Psoas muscle (tissue), 7 donors: ENCODE measurements at regions not wholly inside any gene's neighbourhood (a gene's known extent, or its start where the extent isn't known, plus 50 kb on each side); places are given as distances from the start of the nearest gene placed in this dataset.

Source experiments
- ATAC-seq, 4 donors: fragments of 200-7000 bp; cut with Tn5 transposase; one replicate each; pipeline ENCODE4 v1.9.1; 2020; ENCODE audit warnings: moderate library complexity in 3 of 4, mild to moderate bottlenecking in 2 of 4
- DNase-seq, 2 donors: peaks; one replicate each; pipeline ENCODE4 v3.0.0-alpha.2; 2020
- H3K27ac ChIP-seq: fragments of 200-600 bp; one replicate; pipeline ENCODE4 v1.8.0; 2022
- H3K27me3 ChIP-seq, 3 donors: fragments of 200-600 bp in 1 of 3; one replicate each; pipeline versions ENCODE4 v1.6.1 to v1.8.0; 2013 to 2022; ENCODE audit warnings: low read length in 2 of 3, mild to moderate bottlenecking in 2 of 3, moderate library complexity in 1 of 3; ENCODE audit not compliant: insufficient read depth in 3 of 3
- H3K36me3 ChIP-seq, 2 donors: fragments of 200-600 bp in 1 of 2; one replicate each; pipeline versions ENCODE4 v1.6.1 to v1.8.0; 2013 to 2022; ENCODE audit warnings: low read depth in 1 of 2, mild to moderate bottlenecking in 1 of 2, moderate library complexity in 1 of 2; ENCODE audit not compliant: insufficient read depth in 1 of 2
- H3K4me1 ChIP-seq: fragments of 200-600 bp; one replicate; pipeline ENCODE4 v1.8.0; 2022
- H3K4me3 ChIP-seq: fragments of 200-600 bp; one replicate; pipeline ENCODE4 v1.8.0; 2022; ENCODE audit warnings: mild to moderate bottlenecking
- H3K9me3 ChIP-seq: fragments of 200-600 bp; one replicate; pipeline ENCODE4 v1.8.0; 2022
- WGBS, 3 donors: extraction: QIAGEN DNeasy Blood & Tissue Kit; methylation state at CpG; one replicate each; pipeline versions ENCODE4 v1.1.6 to v1.1.7; 2013; 5-methylcytosine and 5-hydroxymethylcytosine counted together
- intact Hi-C, 2 donors: fragments of 100-400 bp; cut with DNase I; formaldehyde crosslinking; loops; one replicate each; pipeline versions ENCODE4 v1.11.0 to v1.14.2; 2022
- TF ChIP-seq, protein P1 (sequence below): fragments of 200-600 bp; IDR thresholded peaks from one replicate; pipeline ENCODE4 v1.8.0; 2022; ENCODE audit warnings: antibody characterized with exemption
- donor health status: healthy with polysubstance abuse.
- donor health status: DM: no; HTN: no; CAD: no; lungs with moderate emphysema.
- donor health status: Bipolar disorder and iron deficiency.
- donor health status: healthy.
- donor health status: DM: yes; HTN: yes; CAD: no.
- donor health status: DM: no; HTN: no; CAD: no.
- donor health status: DM: yes; HTN: yes; CAD: no.

GRCh38 chr17:79150035-79150733 is 75.6 kb downstream of the ENGASE start:
- Histone ChIP-seq H3K36me3 (no peaks in the 10 kb centered on the region), H3K27me3 (peaks cover 0 to 60% (median 5%) of the 10 kb centered on the region in 3 donors), H3K4me3 (no peak overlapping the region), H3K9me3 (no peaks in the 10 kb centered on the region), H3K4me1 (no peaks in the 10 kb centered on the region), H3K27ac (no peak overlapping the region)
- no peak for ATAC-seq
- DNase-seq, result no peak
- TF ChIP-seq, protein P1, sequence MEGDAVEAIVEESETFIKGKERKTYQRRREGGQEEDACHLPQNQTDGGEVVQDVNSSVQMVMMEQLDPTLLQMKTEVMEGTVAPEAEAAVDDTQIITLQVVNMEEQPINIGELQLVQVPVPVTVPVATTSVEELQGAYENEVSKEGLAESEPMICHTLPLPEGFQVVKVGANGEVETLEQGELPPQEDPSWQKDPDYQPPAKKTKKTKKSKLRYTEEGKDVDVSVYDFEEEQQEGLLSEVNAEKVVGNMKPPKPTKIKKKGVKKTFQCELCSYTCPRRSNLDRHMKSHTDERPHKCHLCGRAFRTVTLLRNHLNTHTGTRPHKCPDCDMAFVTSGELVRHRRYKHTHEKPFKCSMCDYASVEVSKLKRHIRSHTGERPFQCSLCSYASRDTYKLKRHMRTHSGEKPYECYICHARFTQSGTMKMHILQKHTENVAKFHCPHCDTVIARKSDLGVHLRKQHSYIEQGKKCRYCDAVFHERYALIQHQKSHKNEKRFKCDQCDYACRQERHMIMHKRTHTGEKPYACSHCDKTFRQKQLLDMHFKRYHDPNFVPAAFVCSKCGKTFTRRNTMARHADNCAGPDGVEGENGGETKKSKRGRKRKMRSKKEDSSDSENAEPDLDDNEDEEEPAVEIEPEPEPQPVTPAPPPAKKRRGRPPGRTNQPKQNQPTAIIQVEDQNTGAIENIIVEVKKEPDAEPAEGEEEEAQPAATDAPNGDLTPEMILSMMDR, result no peak
- 53 to 86% (median 57%) methylated on average over 12 to 14 of the region's 14 CpGs for WGBS, 3 donors
- intact Hi-C loops, result no loop called here

- Histone ChIP-seq H3K36me3 (no peaks in the 10 kb centered on the region), H3K4me3 (no peak overlapping the region), H3K27ac (no peak overlapping the region), H3K4me1 (no peaks in the 10 kb centered on the region), H3K27me3 (peaks cover 0 to 48% (median 6%) of the 10 kb centered on the region in 3 donors), H3K9me3 (no peaks in the 10 kb centered on the region)
- 73 to 85% (median 79%) methylated on average over 10 of the region's 10 CpGs for WGBS, 3 donors
- TF ChIP-seq, protein P1, result no peak
- ATAC-seq (no peak), DNase-seq (no peak)
- intact Hi-C loops, result no loop called here
Observed at GRCh38 chr17:79148584-79148983, 74.0 kb downstream of the ENGASE start.

DNA sequence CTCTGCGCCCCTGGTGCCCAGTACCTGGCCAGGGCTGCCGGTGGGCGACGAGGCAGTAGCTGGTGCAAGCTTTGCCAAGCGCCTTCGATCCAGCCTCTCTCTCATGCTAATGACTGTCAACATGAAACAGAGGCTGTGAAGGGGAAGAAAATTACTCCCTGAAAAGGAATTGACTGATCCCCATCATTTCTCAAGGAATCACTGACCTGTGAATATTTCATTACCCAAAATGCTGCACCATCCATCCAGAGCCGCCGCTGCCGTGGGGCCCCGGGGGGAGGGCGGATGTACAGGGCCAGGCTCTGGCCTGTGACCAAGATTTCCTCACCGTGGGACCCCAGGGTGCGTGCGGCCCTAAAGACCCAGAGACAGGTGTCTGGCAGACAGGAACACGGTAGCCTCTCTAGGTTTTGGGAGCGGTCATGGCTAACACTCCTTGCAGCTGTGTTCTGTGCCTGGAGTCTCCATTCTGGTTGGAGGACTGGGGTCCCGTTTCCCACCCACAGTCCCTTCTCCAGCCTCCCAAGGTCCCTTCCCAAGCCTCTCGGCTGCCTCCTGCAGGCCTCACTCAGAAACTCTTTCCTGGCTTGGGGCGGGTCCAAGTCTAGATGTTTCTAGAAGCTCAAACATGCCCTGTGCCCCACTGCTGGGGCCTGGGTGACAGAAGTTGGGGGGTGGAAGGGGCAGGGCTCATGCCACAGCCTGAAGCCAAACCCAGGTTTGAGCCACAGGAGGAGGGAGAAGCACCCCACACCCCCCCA is 73.3 kb downstream of the ENGASE start:
- Histone ChIP-seq H3K4me1 (no peaks in the 10 kb centered on the region), H3K36me3 (no peaks in the 10 kb centered on the region), H3K4me3 (no peak overlapping the region), H3K27me3 (peaks cover 0 to 47% (median 8%) of the 10 kb centered on the region in 3 donors), H3K9me3 (no peaks in the 10 kb centered on the region), H3K27ac (no peak overlapping the region)
- ATAC-seq, result no peak
- intact Hi-C loops, result no loop called here
- DNase-seq, result no peak
- TF ChIP-seq, protein P1, result no peak
- WGBS, 3 donors, result 61 to 71% (median 62%) methylated on average over 18 to 19 of the region's 19 CpGs

- H3K4me3 ChIP-seq, result no peak overlapping the region
- no peaks in the 10 kb centered on the region for H3K4me1 ChIP-seq
- no peak for ATAC-seq
- no peak overlapping the region for H3K27ac ChIP-seq
- WGBS, 3 donors, result 43 to 55% (median 43%) methylated on average over 4 to 5 of the region's 5 CpGs
- peaks cover 0 to 47% (median 10%) of the 10 kb centered on the region in 3 donors for H3K27me3 ChIP-seq
- DNase-seq, result no peak
- H3K36me3 ChIP-seq, result no peaks in the 10 kb centered on the region
- intact Hi-C loops, result no loop called here
- TF ChIP-seq, protein P1, result no peak
- no peaks in the 10 kb centered on the region for H3K9me3 ChIP-seq
Observed at GRCh38 chr17:79146562-79146961, 71.9 kb downstream of the ENGASE start.
